Left colon (tissue), 2 donors: ENCODE measurements at regions not wholly inside any gene's neighbourhood (a gene's known extent, or its start where the extent isn't known, plus 50 kb on each side); places are given as distances from the start of the nearest gene placed in this dataset.

Source experiments
- ATAC-seq: fragments of 200-7000 bp; cut with Tn5 transposase; one replicate; pipeline ENCODE4 v1.9.1; 2020; ENCODE audit warnings: mild to moderate bottlenecking, moderate library complexity
- DNase-seq, 2 donors: peaks; one replicate each; pipeline ENCODE4 v3.0.0-alpha.2; 2020
- intact Hi-C, 2 donors: fragments of 100-400 bp; cut with DNase I in 1 of 2; cut with micrococcal nuclease in 1 of 2; formaldehyde crosslinking; loops; one replicate each; pipeline versions ENCODE4 v1.11.2 to v1.14.0; 2022; cut with DNase I, micrococcal nuclease
- donor health status: DM: no; HTN: no; CAD: no.
- donor health status: DM: yes; HTN: yes; CAD: no.

DNA sequence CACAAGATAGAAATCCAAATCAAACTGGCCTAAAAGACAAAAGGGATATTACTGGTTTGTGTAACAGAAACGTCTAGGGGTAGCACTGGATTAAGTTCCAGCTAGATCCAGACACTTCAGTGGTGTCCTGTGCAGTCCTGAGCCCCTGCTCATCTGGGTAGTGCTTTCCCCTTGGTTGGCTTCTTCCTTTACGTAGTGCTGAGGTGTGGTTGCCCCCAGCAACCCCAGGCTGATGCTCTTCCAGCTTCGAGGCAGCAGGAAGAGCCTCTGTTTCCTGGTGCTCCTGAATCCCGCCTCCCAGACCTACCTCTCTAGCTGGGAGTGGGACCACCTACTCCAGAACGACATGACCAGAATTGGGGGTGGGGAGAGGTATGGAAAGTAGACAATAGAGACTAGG is 166.1 kb upstream of the ADRA1B start:
- ATAC-seq = no peak
- intact Hi-C loops = no loop called here

DNA sequence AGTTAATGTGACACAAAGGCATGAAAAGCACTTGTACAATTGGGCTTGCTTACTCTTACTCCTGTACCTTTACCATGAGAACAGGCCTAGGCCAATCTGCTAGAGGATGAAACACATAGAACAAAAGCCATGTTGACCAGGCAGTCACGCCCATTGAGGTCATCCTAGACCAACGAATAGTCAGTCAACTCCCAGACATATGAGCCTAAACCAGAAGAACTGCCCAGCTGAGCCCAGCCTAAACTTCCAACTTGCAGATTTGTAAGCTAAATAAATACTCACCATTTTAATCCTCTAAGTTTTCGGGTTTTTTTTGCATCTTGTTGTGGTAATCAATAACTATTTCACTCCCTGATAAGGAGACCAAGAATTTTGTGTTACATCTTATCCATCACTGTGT is 164.8 kb upstream of the ADRA1B start:
- DNase-seq (no peak), ATAC-seq (no peak)
- intact Hi-C loops = no loop called here

More for the DNA sequence above, 166.1 kb upstream of the ADRA1B start:
- DNase-seq = no peak

DNA sequence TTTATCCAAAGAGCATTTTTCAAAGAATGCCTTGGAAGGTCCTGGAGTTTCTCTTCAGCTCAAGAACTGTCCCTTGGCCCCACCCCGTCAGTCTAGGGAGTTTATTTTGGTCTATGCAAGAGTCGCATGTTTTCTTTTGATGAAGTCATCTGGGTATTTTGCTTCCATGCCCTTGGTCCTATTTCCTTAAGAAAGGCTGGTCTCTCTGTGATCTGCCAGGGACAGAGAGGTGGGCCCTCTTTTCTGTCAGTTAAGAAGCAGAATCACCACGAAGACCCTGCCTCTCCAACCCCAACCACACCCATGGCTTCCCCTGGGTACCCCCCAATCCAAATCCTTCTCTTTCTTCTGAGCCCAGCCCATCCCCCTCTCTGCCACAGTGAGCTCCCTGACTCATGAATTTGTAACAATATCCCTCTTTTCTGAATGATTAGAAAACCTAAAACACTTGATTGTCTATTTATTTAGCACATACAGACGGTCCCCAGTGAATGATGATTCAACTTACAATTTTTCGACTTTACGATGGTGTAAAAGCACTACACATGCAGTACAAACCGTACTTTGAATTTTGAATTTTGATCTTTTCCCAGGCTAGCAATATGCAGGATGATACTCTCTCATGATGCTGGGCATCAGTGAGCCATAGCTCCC is 163.5 kb upstream of the ADRA1B start:
- intact Hi-C loops = no loop called here
- DNase-seq (no peak), ATAC-seq (no peak)

DNA sequence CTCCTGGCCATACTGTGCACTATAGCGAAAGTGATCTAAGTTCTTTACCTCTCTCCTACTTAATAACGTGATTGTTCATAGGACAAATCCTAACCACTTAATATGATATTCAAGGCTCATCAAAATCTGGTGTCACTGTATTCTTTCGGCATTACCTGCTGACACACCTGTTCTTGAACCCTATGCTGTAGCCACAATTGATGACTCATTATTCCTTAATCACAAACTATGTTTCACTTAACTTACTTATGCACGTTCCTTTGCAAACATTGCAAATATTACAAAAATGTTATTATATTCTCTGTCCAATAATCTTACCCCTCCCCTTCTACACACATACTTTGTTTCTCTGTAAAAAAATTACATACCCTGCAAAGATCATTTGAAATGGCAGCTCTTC is 158.1 kb upstream of the ADRA1B start:
- intact Hi-C loops = no loop called here
- no peak for ATAC-seq
- DNase-seq = no peak

DNA sequence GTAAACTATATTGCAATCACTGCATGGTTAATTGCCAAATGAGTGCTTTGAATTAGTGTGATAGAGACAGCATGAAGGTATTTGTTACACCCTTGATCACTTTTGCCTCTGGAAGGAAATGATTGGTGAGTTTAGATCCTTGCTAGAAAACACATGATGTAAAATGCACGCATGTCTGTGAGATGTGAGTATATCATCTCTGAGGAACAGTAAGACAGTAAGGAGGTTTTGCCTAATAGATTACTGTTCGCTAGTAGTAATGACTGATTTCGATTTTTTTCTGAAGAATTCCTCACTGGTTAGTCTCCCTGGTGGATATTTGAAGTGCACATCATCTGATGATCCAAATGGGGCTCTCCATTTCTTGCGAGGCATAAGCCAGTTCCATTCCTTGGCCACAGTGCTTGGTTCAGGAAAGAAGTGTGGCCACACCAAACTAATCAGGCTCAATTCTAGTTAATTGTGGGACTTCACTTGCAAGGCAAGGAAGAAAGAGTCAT is 156.4 kb upstream of the ADRA1B start:
- no peak for DNase-seq
- no peak for ATAC-seq
- intact Hi-C loops = no loop called here

DNA sequence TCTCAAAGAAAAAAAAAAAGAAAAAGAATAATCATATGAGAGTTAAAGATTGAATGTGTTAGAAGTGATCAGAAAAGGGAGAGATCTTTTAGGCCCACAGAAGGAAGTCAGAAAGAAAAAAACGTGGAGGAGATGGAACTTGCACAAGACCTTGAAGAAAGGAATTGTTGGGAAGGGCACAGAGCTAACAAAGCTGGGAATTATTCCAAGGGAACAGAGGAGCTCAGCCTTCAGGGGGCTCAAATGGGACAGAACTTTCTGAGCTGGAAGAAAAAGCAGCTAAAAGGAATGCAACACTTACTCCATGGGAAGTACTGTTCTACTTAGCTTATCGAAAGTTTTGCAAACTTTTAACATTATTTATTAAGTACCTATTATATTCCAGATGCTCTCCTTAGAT is 153.4 kb upstream of the ADRA1B start:
- intact Hi-C loops = no loop called here
- no peak for DNase-seq

DNA sequence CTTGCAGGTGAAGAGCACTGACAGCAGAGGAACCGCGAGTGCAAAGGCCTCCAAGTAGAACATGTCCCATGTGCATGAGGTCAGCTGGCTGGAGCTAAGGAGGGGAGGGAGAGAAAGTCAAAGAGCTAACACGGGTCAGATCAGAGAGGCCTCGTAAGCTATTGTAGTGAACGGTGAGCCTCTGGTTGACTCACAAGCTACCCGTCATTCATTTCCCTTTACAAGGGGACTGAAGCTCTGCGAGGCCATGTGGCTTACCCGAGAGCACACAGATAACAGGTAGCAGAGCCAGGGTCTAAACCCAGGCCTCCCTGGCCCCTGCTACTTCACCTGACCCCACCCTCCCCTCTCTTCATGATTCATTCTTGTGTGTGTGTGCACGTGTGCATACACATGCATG is 152.7 kb upstream of the ADRA1B start:
- no peak for DNase-seq
- intact Hi-C loops = no loop called here
- ATAC-seq = no peak

More for the DNA sequence above, 153.4 kb upstream of the ADRA1B start:
- no peak for ATAC-seq

DNA sequence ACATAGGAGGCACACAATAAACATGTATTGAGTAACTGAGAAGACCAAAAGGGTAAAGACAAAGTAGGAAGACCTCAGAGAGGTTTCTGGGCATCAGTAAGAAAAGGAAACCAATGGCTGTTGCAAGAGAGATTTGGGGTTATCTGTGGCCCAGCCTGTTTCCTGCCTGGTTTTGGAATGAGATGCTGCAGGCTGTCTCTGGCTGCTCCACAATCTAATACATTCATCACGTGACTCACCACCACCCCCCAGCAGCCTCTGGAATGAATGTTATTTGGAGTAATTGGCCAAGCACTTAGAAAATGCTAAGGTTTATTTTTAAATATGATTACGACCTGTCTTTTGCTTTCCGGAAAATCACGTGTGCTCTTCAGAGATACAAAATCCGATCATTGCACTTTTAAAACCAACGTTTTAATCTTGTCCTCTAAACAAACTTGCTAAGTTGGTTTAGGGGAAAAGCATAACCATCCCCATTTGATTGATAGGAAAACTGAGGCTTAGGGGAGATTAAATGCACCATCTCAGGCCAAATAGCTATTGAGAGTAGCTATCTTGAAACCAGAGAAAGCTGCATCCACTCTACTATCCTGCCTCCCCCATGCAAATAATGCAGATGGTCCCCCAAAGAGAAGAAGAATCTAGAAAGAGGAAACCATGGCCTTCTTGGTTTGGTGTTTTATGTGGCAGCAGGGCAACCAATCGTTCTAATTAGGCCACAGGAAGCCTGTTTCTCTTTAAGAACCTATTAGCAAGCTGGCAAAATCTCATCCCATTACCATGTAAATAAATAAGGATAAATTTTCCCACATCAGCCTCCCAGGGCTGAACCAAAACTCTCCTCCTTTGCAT is 151.8 kb upstream of the ADRA1B start:
- no peak for ATAC-seq
- intact Hi-C loops = no loop called here
- DNase-seq = no peak

DNA sequence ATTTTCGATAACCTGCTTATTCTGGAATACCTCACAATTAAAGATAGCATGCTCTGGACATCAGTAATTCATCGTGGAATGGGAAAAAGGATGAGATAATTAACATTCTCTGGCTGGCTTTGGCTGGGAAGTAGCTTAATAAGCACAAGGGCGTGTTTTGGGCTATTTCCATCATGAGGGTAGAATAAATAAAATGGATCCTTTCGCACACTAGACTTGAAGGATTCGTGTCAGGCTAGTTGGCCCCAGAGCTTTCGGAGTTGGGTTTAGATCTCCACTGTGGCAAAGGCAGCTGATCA is 151.2 kb upstream of the ADRA1B start:
- intact Hi-C loops = no loop called here
- ATAC-seq = no peak
- DNase-seq = no peak

DNA sequence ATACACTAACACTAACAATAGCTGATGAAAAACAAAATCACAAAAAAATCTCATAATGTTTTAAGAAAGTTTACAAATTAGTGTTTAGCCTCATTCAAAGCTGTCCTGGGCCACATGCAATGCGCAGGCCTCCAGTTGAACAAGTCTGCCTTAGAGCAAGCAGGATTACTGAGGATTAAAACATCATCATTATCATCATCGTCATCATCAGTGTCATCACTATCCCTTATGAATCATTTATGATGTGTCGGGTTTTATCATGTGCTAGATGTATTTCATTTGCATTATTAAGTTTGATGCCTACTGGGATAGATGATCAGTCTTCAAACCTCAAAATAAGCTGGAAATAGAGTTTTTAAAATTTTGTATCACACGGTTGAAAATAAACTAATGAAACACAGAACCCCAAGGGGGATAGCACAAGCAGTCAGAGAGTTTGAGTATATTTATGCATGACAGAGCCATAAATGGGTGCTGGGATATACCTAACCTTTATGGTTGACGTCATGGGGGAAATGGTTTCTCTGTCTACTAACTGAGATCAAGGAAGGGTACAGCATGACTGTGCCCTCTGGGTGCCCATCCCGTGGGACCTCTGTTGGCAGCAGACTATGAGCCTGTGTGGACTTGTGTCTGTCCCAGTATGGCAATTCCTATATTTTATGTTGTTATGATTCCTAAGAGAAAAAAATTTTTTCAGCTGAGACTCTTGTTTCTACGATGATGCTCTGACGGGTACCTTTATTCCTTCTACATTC is 150.3 kb upstream of the ADRA1B start:
- no peak for ATAC-seq
- intact Hi-C loops = no loop called here

DNA sequence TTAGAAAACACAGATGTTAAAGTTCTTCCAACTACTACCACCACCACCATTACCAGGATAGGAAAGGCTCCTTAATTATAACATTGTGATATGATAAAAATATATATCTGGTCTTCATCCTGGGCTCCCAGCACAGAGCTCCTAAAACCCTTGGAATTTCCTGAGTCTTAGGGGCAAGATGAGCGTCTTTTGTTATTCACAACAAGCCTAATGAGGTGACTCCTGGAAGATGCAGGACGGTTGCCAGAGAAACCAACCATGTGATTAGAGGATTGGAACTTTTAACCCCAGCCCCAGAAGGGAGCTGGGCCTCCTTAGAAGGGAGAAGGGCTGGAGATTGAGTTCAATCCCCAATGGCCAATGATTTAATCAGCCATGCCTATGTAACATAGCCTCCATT is 148.0 kb upstream of the ADRA1B start:
- intact Hi-C loops = no loop called here
- no peak for DNase-seq
- ATAC-seq = no peak

More for the DNA sequence above, 150.3 kb upstream of the ADRA1B start:
- no peak for DNase-seq

DNA sequence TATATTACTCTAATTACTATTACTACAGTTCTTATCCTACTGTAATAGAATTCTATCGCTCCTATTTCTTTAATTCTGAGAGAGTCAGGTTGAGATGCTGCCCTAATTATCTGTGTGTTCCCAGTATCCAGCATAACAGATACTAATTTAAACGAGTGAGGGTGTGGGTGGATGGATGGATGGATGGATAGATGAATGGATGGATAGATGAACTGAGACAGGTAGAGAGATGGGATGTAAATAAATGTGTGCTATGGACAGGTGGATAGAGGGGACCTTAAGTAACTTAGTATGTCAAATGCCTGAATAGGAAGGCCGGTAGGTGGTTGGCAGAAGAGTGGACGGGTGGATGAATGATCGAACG is 143.6 kb upstream of the ADRA1B start:
- DNase-seq (no peak), ATAC-seq (no peak)
- intact Hi-C loops = no loop called here

DNA sequence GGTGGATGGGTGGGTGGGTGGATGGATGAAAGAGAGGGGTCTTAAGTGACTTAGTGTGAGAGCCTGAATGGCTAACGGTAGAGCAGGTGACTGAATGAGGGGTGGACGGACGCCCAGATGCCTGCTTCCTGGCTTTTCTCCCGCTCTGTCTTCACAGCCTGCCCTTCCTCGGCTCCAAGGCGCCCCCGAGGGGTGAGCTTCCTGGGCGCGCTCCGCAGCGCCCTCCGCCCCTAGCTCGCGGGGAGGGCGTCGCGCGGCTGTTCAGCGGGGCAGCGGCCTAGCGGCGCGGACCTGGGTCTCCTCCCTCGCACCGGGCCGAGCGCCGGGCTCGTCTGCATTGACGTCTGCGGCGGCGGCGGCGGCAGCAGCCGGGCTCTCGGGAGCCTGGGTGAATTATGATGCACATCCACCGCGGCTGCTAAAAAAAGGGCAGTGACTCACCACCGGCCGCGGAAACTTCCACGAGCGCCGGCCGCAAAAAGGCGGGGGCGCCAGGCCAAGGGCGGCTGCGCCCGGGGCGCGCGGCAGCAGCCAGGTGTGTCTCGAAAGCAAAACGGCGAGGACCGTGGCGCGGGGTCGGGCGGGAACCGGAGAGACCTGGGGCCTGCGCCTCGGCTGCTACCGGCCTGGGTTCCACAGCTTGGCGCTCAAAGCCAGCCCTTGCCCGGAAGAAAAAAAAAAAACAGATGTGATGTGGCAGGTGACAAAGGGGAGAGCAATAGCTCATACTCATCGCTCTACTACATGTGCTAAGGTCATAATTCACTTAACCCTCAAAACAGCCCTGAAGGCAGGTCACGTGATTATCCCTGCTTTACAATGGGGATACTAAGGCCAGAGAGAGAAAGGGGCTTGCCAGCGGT is 143.0 kb upstream of the ADRA1B start:
- ATAC-seq (peak; percentile 65), DNase-seq (peak; percentile 50 to 54)
- intact Hi-C loops = no loop called here

DNA sequence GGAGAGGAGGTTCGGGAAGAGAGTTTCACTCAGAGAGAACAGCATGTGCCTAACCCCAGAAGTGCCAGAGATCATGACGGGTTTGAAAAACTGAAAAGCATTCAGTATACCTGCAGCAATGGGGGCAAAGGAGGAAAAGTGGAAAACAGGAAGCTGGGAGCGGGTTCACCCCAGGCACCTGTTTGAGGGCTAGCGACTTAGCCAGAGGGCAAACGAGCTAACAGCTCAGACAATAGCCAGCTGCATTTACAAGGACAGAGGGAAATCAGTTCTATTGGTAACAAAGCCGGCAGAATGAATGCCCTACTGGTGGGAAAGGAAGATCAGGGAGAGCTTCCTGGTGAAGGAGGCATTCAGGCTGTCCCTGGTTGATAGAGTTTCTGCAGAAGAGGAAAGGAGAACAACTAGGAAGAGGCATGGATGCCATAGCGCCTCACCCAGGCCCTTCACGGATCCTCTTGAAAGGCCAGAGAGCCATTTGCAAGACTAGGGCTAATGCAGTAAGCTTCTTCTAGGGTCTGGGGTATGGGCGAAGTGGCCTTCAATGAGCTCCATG is 141.7 kb upstream of the ADRA1B start:
- intact Hi-C loops = no loop called here
- no peak for DNase-seq
- ATAC-seq = no peak

DNA sequence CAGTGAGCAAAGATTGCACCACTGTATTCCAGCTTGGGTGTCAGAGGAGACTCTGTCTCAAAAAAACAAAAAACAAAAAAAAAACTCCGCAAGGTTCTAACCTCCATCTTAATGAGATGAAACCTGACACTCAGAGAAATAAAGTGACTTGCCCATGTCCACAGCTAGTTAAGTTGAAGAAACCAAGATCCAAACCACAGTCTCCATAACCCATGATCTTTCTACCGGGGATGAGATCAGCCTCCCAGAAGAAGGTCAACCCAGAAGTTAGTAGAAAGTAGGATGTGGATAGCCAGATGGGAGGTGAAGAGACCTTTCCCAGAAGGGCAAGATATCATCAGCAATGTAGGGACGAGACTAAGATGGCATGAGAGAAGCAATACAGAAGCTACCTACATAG is 140.4 kb upstream of the ADRA1B start:
- intact Hi-C loops = no loop called here
- no peak for DNase-seq
- ATAC-seq = no peak

DNA sequence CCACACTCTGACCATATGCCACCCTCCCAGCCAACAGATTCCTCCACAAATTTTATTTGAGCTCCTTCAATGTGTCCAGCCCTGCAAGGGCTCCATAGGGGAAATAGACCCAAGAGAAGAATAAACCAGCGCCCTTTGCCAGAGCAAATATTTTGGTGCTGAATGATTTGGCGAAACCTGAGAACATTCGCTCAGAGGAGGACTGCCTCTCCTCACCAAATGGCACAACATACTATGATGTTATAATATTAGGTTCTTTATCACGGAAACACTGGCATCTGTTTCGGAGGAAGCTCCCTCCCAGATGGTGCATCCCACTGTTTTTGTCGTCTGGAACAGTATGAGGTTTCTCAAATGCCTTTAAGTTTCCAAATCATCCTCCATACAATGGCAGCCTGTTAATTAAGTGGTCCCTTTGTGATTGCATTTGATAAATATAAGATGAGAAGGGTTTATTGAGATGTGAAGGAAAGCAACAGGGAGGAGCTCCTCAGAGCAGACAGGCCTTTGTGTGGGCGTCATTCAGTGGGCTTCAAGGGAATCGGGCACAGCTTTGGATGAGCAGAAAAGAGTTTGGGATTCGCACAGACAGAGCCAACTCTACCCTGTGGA is 139.1 kb upstream of the ADRA1B start:
- intact Hi-C loops = no loop called here
- DNase-seq = no peak
- ATAC-seq = no peak

DNA sequence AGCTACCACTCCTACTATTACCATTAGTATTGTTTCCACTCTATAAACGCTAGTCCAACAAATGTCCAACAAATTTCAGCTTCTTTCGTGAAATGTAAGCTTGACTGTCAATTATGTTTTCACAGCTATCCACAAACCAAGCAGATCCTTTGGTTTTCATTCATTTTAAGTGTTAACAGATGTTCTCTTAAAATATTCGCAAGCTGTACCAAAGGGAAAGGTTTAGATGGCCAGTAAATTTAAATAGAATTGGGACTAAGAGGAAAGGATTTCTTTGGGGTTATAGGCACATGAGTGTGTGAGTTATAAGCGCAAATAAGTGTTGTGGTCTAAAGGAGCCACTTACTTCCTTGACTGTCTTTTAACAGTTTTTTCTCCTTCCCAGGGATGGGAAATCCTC is 136.8 kb upstream of the ADRA1B start:
- ATAC-seq = no peak
- DNase-seq = no peak
- intact Hi-C loops = no loop called here

DNA sequence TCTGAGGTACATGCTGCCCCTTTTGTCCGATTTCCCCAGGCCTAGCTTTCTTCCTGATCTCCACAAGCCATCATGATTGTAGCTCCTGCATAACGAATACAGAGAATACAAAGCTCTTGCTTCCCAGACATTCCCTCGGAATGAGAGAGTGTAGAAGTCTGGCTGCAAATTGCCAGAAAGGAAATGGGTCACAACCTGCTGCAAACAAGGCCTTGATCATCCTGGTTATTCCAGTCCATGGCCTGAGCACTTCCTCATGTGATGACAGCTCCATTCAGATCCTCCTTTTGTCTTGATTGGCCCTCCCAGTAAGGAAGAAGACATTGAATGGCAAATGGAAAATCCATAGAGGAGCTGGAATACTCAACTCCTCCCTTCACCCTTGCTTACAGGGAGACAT is 136.0 kb upstream of the ADRA1B start:
- ATAC-seq = no peak
- DNase-seq = no peak
- intact Hi-C loops = no loop called here
